Vagina (tissue), 2 donors: ENCODE measurements at regions not wholly inside any gene's neighbourhood (a gene's known extent, or its start where the extent isn't known, plus 50 kb on each side); places are given as distances from the start of the nearest gene placed in this dataset.

Source experiments
- CTCF ChIP-seq, 3 experiments: fragments of 450-650 bp in 2 of 3; fragments of 200-600 bp in 1 of 3; sonication (generic) in 1 of 3; IDR thresholded peaks; one replicate each; pipeline ENCODE4 v1.5.1; 2017 to 2019; ENCODE audit warnings: antibody characterized with exemption in 3 of 3, mild to moderate bottlenecking in 2 of 3, moderate library complexity in 2 of 3
- POLR2AphosphoS5 ChIP-seq, 2 donors: sonication (generic); formaldehyde crosslinking; IDR thresholded peaks; one replicate each; pipeline ENCODE4 v1.9.0; 2017; ENCODE audit warnings: antibody characterized with exemption in 2 of 2, mild to moderate bottlenecking in 2 of 2, low read depth in 1 of 2; ENCODE audit not compliant: insufficient read depth in 1 of 2

GRCh38 chr6:85347812-85348211 is 102.1 kb upstream of the NT5E start:
- TF ChIP-seq POLR2AphosphoS5 (IDR thresholded peaks at IDR 0.05; ENCODE audit: insufficient read depth in 1 of 2, low read depth in 1 of 2) (no peak), CTCF (IDR thresholded peaks at IDR 0.05) (no peak)
